ENCODE measurements at regions not wholly inside any gene's neighbourhood (a gene's known extent, or its start where the extent isn't known, plus 50 kb on each side); places are given as distances from the start of the nearest gene placed in this dataset.

DNA sequence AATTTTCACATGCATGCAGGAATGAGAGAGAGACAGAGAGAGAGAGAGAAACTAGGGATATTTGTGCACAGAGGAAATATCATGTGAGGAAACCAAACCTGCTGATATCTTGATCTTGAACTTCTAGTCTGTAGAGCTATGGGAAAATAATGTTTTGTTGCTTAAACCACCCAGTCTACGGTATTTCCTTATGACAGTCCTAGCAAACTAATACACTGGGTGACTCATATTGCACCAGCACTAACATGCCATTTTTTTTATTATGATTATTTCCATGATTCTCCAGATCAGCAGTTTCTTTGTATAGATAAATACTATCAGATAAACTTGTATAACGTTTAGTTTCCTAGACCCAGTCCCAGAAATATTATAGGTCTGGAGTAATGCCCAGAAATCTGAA is 1259.0 kb downstream of the ZPLD1 start:
- TF ChIP-seq EZH2phosphoT487 (IDR thresholded peaks at IDR 0.05) (no peak), EZH2 (IDR thresholded peaks at IDR 0.05) (no peak)
- TF ChIP-seq, protein P1, sequence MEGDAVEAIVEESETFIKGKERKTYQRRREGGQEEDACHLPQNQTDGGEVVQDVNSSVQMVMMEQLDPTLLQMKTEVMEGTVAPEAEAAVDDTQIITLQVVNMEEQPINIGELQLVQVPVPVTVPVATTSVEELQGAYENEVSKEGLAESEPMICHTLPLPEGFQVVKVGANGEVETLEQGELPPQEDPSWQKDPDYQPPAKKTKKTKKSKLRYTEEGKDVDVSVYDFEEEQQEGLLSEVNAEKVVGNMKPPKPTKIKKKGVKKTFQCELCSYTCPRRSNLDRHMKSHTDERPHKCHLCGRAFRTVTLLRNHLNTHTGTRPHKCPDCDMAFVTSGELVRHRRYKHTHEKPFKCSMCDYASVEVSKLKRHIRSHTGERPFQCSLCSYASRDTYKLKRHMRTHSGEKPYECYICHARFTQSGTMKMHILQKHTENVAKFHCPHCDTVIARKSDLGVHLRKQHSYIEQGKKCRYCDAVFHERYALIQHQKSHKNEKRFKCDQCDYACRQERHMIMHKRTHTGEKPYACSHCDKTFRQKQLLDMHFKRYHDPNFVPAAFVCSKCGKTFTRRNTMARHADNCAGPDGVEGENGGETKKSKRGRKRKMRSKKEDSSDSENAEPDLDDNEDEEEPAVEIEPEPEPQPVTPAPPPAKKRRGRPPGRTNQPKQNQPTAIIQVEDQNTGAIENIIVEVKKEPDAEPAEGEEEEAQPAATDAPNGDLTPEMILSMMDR (IDR thresholded peaks at IDR 0.05), result no peak

All from neural progenitor cell (in vitro differentiated cells).